Erythroblast (primary cell): ENCODE measurements at regions not wholly inside any gene's neighbourhood (a gene's known extent, or its start where the extent isn't known, plus 50 kb on each side); places are given as distances from the start of the nearest gene placed in this dataset.

Source experiments
- GATA1 ChIP-seq: IDR thresholded peaks from 2 replicates; pipeline ENCODE4 v1.6.1; 2011; ENCODE audit warnings: low read depth, mild to moderate bottlenecking, control low read depth, low read length, moderate library complexity
- POLR2A ChIP-seq: IDR thresholded peaks from 2 replicates; pipeline ENCODE4 v1.6.1; 2011; ENCODE audit warnings: mild to moderate bottlenecking, low read length

DNA sequence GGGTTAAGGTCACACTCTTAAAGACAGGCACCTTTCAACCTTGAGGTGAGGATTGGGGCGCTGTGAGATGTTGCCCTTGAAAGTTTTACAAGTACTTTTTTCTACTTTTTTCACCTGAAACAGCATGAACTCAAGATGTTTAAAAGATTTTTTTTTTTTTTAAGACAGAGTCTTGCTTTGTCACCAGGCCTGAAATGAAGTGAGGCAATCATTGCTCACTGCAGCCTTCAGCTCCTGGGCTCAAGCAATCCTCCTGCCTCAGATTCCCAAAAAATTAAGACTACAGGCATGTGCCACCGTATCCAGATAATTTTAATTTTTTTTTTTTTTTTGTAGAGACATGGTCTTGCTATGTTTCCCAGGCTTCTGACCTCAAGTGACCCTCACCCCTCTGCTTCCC is 243.9 kb downstream of the DIO2 start:
- TF ChIP-seq POLR2A (no peak), GATA1 (no peak)
